Endothelial cell of umbilical vein (primary cell): ENCODE measurements at regions not wholly inside any gene's neighbourhood (a gene's known extent, or its start where the extent isn't known, plus 50 kb on each side); places are given as distances from the start of the nearest gene placed in this dataset.

Source experiments
- BruUV-seq: library from RNA; stranded (reverse); fragments of 400-500 nt; replicated peaks from 2 replicates; lab custom pipeline; 2021; lab: Mats Ljungman, UMichigan
- CTCF ChIA-PET: fragments of 300-600, 350-600 bp; sonication (Branson Sonifier 250); formaldehyde crosslinking; loops from one replicate; lab custom pipeline; 2021; ENCODE audit warnings: antibody characterized with exemption, inconsistent platforms; lab: Charles Lee
- POLR2A ChIA-PET: fragments of 300-600, 350-600 bp; sonication (Branson Sonifier 250); formaldehyde crosslinking; loops from one replicate; lab custom pipeline; 2021; ENCODE audit warnings: antibody characterized with exemption, inconsistent platforms; lab: Charles Lee
- DNase-seq: peaks from one replicate; pipeline ENCODE4 v3.0.0-alpha.2; 2011; ENCODE audit warnings: low read depth, low spot score
- FAIRE-seq: peaks from 2 replicates; lab custom pipeline; 2011; peaks lifted over from hg19 to GRCh38; lab: Jason Lieb, UNC
- H2AFZ ChIP-seq: 2 replicates; pipeline ENCODE4 v1.6.0; 2012; ENCODE audit warnings: low read depth, low read length, control low read depth, inconsistent platforms
- H3K27ac ChIP-seq: 2 replicates; pipeline ENCODE4 v1.5.1; 2011; ENCODE audit warnings: low read depth, mild to moderate bottlenecking, control low read depth, low read length, moderate library complexity; ENCODE audit not compliant: insufficient read depth
- H3K27me3 ChIP-seq, 2 experiments: 2 replicates each; pipeline versions ENCODE4 v1.6.0 to v1.6.1; 2011; ENCODE audit warnings: low read length in 2 of 2, mixed read lengths in 1 of 2; ENCODE audit not compliant: control insufficient read depth in 2 of 2, insufficient read depth in 2 of 2
- H3K36me3 ChIP-seq, 2 experiments: 2 replicates in 1 of 2; 3 replicates in 1 of 2; pipeline ENCODE4 v1.5.1; 2011; ENCODE audit warnings: low read length in 2 of 2, mild to moderate bottlenecking in 1 of 2, moderate library complexity in 1 of 2; ENCODE audit not compliant: control insufficient read depth in 2 of 2, insufficient read depth in 2 of 2; ENCODE audit errors: extremely low read depth in 1 of 2
- H3K4me1 ChIP-seq: 3 replicates; pipeline ENCODE4 v1.5.1; 2011; ENCODE audit warnings: mild to moderate bottlenecking, low read length; ENCODE audit not compliant: control insufficient read depth, insufficient read depth; ENCODE audit errors: extremely low read depth
- H3K4me2 ChIP-seq: 2 replicates; pipeline ENCODE4 v1.6.1; 2011; ENCODE audit warnings: low read length, control low read depth, mixed read lengths; ENCODE audit not compliant: insufficient read depth
- H3K4me3 ChIP-seq, 3 experiments: fragments of 200-600 bp in 1 of 3; sonication (generic), shearing (Covaris generic) in 1 of 3; replicated peaks in 1 of 3; 2 replicates each; pipeline ENCODE4 v1.5.1; 2011 to 2016; ENCODE audit warnings: control low read depth in 3 of 3, low read length in 3 of 3, mild to moderate bottlenecking in 2 of 3, inconsistent platforms in 1 of 3, low read depth in 1 of 3, moderate library complexity in 1 of 3; ENCODE audit not compliant: insufficient read depth in 1 of 3
- H3K79me2 ChIP-seq: 2 replicates; pipeline ENCODE4 v1.6.0; 2012; ENCODE audit warnings: low read length, inconsistent platforms; ENCODE audit not compliant: control insufficient read depth, insufficient read depth
- H3K9ac ChIP-seq: replicated peaks from 2 replicates; pipeline ENCODE3; 2011; ENCODE audit warnings: low read length, control low read depth; ENCODE audit not compliant: insufficient read depth; ENCODE audit errors: extremely low read depth
- H3K9me1 ChIP-seq: replicated peaks from 3 replicates; pipeline ENCODE4 v1.6.0; 2011; ENCODE audit warnings: mild to moderate bottlenecking, low read length; ENCODE audit not compliant: control insufficient read depth, insufficient read depth; ENCODE audit errors: extremely low read depth
- H3K9me3 ChIP-seq: replicated peaks from 2 replicates; pipeline ENCODE4 v1.5.1; 2012; ENCODE audit warnings: low read length, inconsistent platforms; ENCODE audit not compliant: control insufficient read depth, insufficient read depth
- H4K20me1 ChIP-seq: replicated peaks from 2 replicates; pipeline ENCODE3; 2011; ENCODE audit warnings: mild to moderate bottlenecking, low read length; ENCODE audit not compliant: control insufficient read depth, insufficient read depth; ENCODE audit errors: extremely low read depth
- CTCF ChIP-seq, 2 donors: IDR thresholded peaks; 1 replicate in 1 of 2; 2 replicates in 1 of 2; pipeline ENCODE4 v1.5.1; 2011; ENCODE audit warnings: low read length in 2 of 2, mild to moderate bottlenecking in 2 of 2, moderate library complexity in 2 of 2, control low read depth in 1 of 2, inconsistent platforms in 1 of 2, low read depth in 1 of 2; ENCODE audit not compliant: insufficient read depth in 1 of 2; ENCODE audit errors: extremely low read depth in 1 of 2
- EZH2 ChIP-seq: IDR thresholded peaks from 2 replicates; pipeline ENCODE4 v1.6.1; 2012; ENCODE audit warnings: borderline replicate concordance, low read depth, mild to moderate bottlenecking, moderate library complexity, low read length, inconsistent platforms; ENCODE audit not compliant: severe bottlenecking
- FOS ChIP-seq: IDR thresholded peaks from 2 replicates; pipeline ENCODE4 v1.6.1; 2011; ENCODE audit warnings: mild to moderate bottlenecking, low read length, moderate library complexity, borderline replicate concordance; ENCODE audit not compliant: insufficient read depth
- GATA2 ChIP-seq: IDR thresholded peaks from 2 replicates; pipeline ENCODE4 v1.7.0; 2011; ENCODE audit warnings: low read depth, mild to moderate bottlenecking, moderate library complexity, mixed read lengths, low read length; ENCODE audit not compliant: insufficient read length, insufficient read depth
- JUN ChIP-seq: IDR thresholded peaks from 2 replicates; pipeline ENCODE4 v1.6.1; 2011; ENCODE audit warnings: borderline replicate concordance, low read depth; ENCODE audit not compliant: insufficient read length, insufficient read depth
- MYC ChIP-seq: IDR thresholded peaks from one replicate; pipeline ENCODE4 v1.6.1; 2011; ENCODE audit warnings: mild to moderate bottlenecking, low read depth, low read length
- POLR2A ChIP-seq: IDR thresholded peaks from 2 replicates; pipeline ENCODE4 v1.6.1; 2012; ENCODE audit warnings: low read depth, mild to moderate bottlenecking, control low read depth, low read length
- POLR2AphosphoS5 ChIP-seq: IDR thresholded peaks from 2 replicates; pipeline ENCODE4 v1.6.1; 2012; ENCODE audit warnings: low read depth, mild to moderate bottlenecking, control low read depth, low read length, moderate library complexity; ENCODE audit not compliant: insufficient read depth
- dilution Hi-C: fragments of 300-500 bp; cut with MboI; formaldehyde crosslinking; loops from one replicate; pipeline ENCODE4 v1.15.0; 2019; ENCODE audit warnings: low sequenced_read_pairs; ENCODE audit not compliant: extremely low pct_ligation_motif_present
- intact Hi-C: fragments of 100-400 bp; cut with micrococcal nuclease; formaldehyde crosslinking; loops from one replicate; pipeline ENCODE4 v1.10.0; 2022
- TF ChIP-seq, protein P1 (sequence below): IDR thresholded peaks from 2 replicates; pipeline ENCODE4 v1.6.1; 2011; ENCODE audit not compliant: insufficient read depth, insufficient read length

DNA sequence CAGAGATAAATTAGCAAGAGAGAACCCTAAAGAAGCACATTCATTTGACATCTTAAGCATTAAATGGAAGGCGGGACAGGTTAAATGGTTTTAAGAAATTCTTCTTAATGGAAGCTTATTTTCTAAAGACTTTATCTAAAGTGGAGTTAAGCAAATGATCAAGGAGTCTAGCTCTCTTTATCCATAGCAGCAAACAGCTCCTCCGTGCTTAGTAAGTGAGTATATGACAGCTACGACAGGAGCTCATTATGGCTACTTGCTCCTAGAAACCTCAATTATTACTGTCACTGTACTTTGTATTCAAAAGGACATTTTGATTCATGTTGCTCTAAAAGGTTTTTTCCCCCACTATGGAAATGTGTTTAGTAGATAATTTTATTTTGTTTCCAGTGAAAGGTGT lies 444.9 kb downstream of the TMX3 start:
- TF ChIP-seq GATA2 (no peak), EZH2 (no peak), POLR2AphosphoS5 (no peak), MYC (no peak), JUN (no peak), FOS (no peak), POLR2A (no peak)
- Histone ChIP-seq H3K27ac (no peak overlapping the region), H3K79me2 (no peaks in the 10 kb centered on the region), H3K9ac (no peak overlapping the region), H3K4me2 (no peak overlapping the region), H3K27me3 (no peaks in the 10 kb centered on the region), H2AFZ (no peak overlapping the region), H3K4me1 (no peaks in the 10 kb centered on the region), H3K36me3 (no peaks in the 10 kb centered on the region), H3K9me1 (no peaks in the 10 kb centered on the region), H4K20me1 (no peaks in the 10 kb centered on the region), H3K9me3 (no peaks in the 10 kb centered on the region), H3K4me3 (no peak overlapping the region)
- FAIRE-seq (no peak), DNase-seq (no peak)
- ChIA-PET CTCF (no interaction called here), POLR2A (no interaction called here)
- BruUV-seq: no TSS peak
- dilution Hi-C loops: no loop called here
- intact Hi-C loops: no loop called here

DNA sequence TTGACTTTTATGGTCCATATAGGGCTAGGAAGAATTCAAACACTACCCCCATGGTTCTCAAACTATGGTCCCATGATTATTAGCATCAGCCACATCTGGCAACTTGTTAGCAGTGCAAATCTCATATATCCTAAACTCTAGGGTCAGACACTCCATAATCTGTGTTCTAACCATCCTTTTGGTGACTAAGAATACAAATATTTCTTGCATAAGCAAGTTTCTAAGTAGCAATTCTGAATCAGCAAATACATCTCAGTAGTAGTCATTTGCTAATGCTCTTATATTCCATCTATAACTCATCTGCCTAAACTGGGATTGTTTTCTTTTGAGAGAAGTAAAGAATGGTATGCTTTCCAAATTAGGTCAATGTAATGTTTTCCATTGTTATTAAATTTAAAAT lies 447.3 kb downstream of the TMX3 start:
- no TSS peak for BruUV-seq
- H3K4me2 ChIP-seq: no peak overlapping the region
- H3K9ac ChIP-seq: no peak overlapping the region
- no peaks in the 10 kb centered on the region for H3K9me1 ChIP-seq
- H3K4me3 ChIP-seq: no peak overlapping the region
- no peaks in the 10 kb centered on the region for H4K20me1 ChIP-seq
- dilution Hi-C loops: no loop called here
- no peak for FAIRE-seq
- intact Hi-C loops: no loop called here
- H3K79me2 ChIP-seq: no peaks in the 10 kb centered on the region
- H3K36me3 ChIP-seq: no peaks in the 10 kb centered on the region
- H3K9me3 ChIP-seq: no peaks in the 10 kb centered on the region
- no peaks in the 10 kb centered on the region for H3K27me3 ChIP-seq
- H3K4me1 ChIP-seq: no peaks in the 10 kb centered on the region
- no peak for TF ChIP-seq FOS
- no peak for TF ChIP-seq CTCF (IDR thresholded peaks at IDR 0.05; ENCODE audit: extremely low read depth in 1 of 2, insufficient read depth in 1 of 2, low read depth in 1 of 2, low read length in 2 of 2)
- TF ChIP-seq, protein P1, sequence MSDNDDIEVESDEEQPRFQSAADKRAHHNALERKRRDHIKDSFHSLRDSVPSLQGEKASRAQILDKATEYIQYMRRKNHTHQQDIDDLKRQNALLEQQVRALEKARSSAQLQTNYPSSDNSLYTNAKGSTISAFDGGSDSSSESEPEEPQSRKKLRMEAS: no peak
- no peak for TF ChIP-seq MYC
- TF ChIP-seq POLR2AphosphoS5: no peak
- TF ChIP-seq EZH2: no peak
- no peak for TF ChIP-seq GATA2
- no peak for TF ChIP-seq JUN
- no peak for TF ChIP-seq POLR2A
- H3K27ac ChIP-seq: no peak overlapping the region
- no peak overlapping the region for H2AFZ ChIP-seq
- ChIA-PET CTCF (no interaction called here), POLR2A (no interaction called here)
- DNase-seq: no peak
